SH-SY5Y (cell line): ENCODE measurements at regions not wholly inside any gene's neighbourhood (a gene's known extent, or its start where the extent isn't known, plus 50 kb on each side); places are given as distances from the start of the nearest gene placed in this dataset.

Source experiments
- GATA2 ChIP-seq: IDR thresholded peaks from 2 replicates; pipeline ENCODE4 v1.6.1; 2011; ENCODE audit warnings: mild to moderate bottlenecking, low read depth, low read length
- GATA3 ChIP-seq: IDR thresholded peaks from 2 replicates; pipeline ENCODE4 v1.6.1; 2011; ENCODE audit warnings: low read depth, mild to moderate bottlenecking, low read length, moderate library complexity

DNA sequence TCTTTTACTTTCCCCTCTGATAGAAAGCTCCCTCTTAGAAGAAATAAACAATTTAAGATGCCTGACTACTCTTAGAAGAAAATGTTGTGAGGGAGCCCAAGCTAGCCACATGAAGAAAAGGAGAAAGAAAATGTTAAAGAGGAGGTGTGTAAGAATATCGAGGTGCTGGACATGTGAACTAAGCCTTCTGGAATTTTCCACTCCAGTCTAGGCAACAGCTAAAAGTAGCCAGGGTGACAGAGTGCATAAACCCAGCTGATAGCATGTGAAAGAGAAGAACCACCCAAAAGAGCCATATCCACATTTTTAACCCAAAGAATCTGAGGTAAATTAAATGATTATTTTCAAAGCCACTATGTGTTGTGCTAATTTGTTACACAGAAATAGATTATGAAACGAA, 1690.6 kb upstream of the LRRTM3 start:
- TF ChIP-seq GATA2 (no peak), GATA3 (no peak)
